NCI-H748 (cell line): ENCODE measurements at regions not wholly inside any gene's neighbourhood (a gene's known extent, or its start where the extent isn't known, plus 50 kb on each side); places are given as distances from the start of the nearest gene placed in this dataset.

Experiments used
- DNase-seq: peaks from one replicate; lab custom pipeline; 2025; ENCODE audit not compliant: unreplicated experiment; lab: John Stamatoyannopoulos, UW

DNA sequence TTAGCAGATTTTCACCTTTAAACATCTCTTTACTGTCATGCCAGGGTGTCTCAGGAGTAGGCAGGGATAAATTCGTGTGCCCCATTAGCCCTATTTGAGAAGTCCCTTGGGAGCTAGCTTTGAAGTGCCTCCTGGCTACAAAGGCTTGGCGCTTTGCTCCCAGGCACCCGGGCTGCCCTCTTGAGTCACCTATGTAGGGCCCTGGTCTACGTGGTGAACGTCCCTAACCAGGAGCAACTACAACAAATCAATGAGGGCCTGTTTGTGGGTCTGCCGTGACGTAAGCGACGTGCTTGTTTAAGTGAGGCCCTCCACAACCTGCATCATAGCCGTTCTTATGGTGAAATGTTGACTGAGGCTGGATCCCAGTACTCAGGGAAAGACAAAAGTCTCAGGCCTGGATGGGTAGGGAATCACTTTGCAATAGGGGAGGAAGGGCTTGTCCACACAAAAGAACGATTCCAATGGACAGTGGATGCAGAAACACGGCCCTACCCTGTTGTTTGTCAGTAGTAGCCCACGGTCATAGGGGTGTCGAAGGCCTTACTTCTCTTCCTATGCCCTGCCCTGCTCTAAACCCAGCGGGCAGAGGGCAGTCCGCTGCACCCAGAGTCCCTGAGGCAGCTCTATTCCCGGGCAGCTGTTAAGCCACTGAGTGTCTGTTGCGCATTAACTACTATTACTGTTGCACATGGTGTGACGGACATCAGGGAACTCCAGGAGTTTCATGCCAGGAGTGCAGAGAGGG, 93.9 kb downstream of the INHBB start:
- no peak for DNase-seq

DNA sequence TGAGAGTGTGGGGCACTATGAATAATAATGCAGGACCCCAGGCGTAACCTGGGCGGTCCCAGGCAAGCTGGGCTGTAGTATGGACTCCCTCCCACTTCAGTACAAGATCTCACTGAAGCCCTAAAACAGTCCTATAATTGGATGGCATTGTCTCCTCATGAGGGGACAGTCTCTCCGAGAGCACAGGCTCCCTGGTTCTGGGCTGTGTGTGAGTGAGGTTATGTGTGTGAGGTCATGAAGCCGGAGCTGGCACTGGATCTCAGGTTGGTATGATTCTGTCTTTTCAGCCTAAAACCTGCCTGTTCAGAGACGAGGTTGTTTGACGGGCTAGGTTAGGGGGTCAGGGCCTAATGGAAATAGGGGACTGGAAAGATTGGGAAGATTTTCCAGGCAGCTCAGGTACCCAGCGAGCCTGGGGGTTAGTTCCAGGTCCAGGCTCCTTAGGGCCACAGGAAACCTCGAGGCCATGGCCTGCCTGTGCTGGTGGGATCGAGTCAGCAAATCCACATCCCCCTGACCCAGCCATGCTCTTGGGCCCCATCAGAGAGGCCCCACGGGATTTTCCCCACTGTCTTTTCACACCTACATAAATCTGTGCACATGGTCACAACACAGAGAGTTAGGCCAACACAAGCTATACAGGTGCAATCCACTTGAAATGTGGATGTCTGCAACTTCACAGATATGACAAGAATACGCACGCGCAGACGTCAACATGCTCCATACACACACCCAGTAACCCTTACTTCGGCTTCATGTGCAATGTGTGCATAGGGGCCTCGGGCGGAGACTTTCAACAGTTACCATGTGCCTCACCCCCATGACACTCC, 94.8 kb downstream of the INHBB start:
- peak; percentile 5 for DNase-seq

DNA sequence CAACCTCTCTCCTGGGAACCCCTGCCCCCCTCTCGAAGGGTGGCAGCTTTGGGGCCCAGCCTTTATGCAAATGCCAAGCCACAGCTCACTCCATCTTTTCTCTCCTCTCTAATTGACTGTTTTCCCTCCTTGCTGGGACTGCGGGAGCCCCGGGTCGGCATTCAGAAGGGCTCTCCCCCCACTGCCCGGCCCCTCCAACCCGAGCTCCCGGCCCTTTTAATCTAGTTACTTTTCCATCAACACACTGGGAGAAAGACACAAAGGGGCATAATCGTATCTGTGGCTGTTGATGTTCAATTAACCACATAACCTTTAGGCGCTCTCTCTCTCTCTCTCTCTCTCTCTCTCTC, 95.4 kb downstream of the INHBB start:
- no peak for DNase-seq

DNA sequence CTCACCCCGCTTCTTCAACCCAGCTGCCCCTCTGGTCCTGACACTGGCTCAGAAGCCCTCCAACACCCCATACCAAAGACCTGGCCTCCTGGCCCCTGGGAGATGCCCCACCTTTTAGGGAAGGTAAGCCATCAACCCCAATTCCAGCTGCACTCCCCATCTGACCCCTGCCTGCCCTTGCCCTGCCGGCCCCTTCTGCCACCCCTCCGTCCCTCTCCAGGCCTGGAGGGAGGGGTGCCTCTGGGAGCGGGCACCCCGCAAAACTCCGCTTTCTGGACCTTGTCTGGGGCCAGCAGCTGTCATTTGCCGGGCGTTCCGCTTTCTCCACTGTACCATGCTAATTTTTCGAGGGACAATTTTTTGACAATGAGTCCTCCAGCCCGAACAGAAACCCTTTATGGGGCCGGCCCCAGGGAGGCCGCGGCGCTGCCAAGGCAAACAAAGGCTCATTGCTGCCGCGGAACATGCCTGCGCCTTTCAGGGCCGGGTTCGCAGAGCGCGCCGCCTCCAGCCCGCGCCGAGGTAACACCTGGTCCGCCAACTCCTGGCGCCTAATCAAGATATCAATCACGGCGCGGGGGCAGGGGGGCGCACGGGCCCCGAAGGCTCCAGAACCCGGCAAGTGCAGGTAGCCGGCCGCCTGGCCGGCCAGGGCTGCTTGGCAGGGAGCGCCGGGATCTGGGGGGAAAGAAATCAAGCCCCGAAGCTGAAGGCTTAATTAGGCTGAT, 96.0 kb downstream of the INHBB start:
- DNase-seq: peak; percentile 77

DNA sequence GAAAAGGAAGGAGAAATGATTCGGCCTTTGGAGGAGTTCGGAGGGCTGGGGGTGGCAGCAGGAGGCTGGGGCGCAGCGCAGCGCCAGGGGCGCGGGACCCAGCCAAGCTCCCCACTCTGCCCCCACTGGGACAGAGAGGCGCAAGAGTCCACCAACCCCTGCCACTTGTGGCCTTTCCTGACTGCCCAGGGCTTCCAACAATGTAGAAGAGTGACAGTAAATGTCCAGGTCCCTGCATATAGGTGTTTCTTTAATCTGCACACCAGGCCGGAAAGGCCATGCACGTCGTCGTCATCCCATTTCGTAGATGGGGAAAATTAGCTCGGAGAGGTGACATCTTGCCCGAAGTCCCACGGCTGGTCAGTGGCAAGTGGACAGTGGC, 96.6 kb downstream of the INHBB start:
- no peak for DNase-seq

DNA sequence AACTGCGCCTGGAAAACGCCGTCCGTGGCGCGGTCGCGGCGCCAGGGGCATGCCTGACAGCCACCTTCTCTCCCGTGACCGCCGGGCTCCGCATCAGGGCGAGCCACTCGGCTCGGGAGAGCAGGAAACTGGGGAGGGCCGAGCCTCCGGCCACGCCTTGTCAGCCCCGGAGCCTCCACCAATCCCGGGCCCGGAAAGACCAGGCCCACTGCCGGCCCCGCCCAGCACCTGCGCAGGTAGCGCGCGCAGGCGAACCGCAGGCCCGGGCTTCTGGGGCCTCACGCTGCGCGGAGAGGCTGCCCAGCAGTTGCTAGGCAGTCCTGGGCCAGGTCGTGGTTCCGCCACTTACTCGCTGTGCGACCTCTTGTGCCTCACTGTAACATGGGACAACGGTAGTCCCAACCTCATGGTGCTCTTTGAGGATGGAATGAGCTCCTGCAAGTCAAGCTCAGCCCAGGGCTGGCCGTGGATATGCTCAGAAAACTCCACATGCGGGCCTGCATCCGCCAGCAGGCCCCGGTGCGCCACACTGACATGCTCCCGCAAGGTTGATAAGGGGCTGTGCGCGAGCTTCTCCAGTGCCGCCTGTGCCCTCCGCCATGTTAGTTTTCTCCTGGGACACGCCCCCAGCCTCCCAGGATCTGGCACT, 97.1 kb downstream of the INHBB start:
- DNase-seq: peak; percentile 71

DNA sequence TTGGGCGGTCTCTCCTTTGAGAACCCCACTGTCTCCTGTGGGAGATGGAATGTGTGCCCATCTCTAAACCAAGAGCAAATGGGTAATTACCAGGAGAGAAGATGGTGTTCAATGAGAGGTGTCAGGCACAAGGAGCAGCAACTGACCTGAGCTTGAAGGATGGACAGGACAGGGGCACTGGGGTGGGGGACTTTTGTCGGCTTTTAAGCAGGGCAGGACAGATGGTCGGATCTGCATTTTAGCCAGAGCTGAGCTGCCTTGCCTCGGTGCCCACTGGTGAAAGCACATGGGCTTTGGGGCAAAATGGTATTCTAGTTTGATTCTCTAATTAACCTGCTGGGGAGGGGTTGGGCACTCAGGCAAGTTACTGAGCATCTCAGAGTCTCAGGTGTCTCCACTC, 98.0 kb downstream of the INHBB start:
- DNase-seq: no peak

DNA sequence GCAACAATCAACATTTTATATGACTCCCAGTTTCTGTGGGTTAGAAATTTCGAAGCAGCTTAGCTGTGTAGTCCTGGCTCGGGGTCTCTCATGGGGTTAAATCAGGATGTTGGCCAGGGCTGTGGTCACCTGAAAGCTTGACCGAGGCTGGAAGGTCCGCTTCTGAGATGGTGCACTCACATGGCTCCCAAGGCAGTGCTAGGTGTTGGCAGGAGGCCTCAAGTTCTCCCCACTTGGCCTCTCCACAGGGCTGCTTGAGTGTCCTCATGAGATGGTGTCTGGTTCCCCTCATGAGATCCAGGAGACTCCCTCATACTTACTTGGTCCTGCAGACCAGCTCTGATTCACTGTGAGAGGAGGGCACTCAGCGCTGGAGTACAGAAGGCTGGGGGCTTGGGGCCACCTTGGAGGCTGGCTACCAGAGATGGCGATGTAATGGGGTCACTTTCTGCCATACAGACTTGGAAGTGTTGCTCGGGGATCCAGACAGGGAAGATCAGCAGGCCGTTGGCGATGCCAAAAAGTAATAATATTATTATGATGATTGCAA, 98.8 kb downstream of the INHBB start:
- no peak for DNase-seq

DNA sequence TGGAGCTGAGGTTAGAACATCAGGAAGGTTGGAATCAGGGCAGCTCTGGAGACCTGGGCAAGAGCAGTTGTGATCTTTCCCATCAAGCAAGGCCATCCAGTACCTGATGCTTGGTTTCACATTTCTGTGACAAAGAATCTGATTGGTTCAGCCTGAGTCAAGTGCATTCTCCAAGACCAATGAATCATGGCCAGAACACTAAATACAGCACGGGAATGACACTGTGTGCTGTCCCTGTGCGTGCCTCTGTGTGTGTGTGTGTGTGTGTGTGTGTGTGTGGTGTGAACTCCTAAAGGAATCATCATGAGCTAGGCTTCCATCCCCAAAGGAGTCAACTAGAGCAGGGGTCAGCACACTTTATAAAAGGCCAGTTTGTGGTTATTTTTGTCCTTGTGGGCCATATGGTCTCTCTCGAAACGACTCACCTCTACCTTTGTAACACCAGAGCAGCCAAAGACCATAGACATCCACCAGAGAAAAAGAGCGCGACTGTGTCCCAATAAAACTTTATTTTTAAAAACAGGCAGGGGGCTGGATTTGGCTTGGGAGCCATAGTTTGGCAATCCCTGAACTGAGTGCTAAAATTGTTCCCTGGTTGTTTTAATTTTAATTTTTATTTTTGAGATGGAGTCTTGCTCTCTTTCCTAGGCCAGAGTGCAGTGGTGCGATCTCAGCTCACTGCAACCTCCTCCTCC, 99.7 kb downstream of the INHBB start:
- peak; percentile 56 for DNase-seq

DNA sequence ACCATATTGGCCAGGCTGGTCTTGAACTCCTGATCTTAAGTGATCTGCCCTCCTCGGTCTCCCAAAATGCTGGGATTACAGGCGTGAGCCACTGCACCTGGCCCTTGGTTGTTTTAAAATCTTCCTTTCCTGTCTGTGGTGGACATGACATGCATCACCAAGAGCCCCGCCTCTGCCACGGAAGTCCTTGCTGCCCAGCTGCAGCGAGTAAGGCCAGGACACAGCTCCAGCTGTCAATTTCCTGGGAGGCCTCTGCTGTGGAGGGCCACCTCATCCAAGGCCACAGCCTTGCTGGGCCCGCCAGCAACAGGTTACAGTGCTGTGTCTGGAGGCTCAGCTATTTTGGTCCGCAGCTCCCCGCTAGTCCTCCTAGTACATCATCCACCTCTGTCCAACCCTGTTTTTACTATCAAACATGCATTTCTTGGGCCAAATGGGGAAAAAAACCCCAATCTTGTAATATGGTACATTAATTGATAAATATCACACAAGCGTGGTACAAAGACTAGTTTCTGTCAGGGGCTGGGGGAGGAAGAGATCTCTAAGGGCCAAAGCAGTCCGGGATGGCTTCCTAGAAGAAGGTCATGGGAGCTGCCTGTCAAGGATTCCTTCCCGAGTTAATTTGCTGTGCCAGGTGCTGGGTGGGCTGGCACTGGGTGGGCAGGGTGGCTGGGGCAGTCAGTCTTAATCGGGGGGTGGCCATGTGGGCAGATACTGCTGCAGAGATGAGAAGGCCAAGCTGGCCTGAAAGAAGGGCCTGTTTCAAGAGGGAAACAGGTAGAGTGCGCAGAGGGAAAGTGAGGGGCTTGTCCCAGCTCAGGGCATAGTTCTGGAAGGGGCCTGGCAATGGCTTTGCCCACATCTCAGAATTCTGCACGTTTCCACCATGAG, 100.5 kb downstream of the INHBB start:
- DNase-seq: no peak

DNA sequence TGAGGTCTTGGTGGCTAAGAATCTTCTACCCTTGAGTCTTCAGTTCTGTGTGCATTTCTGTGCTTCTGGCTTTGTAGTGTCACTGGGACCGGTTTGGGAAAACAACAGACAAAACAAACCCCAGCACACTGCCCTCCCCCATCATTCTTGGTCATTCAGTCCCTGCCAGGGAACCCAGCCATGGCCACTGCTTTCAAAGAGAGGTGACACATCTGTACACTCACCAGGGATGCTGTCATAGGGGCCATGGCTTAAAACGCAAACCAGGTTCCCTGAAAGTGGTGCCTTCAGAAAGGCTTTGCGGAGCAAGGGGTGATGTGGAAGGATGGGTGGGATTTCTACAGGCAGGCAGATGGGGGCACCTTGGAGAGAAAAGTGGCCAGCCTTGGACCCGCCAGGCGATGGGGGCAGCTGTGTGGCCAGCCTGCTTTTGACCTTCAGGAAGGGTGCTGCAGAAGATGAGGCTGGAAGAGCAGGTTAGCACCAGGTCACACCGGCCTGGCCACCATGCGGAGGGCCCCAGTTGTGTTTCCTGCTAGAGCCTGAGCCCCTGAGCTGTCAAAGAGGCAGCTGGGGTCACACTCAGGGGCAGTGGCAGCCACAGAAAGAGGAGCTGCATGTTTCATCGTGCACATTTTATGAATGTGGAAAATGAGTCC, 101.3 kb downstream of the INHBB start:
- no peak for DNase-seq

DNA sequence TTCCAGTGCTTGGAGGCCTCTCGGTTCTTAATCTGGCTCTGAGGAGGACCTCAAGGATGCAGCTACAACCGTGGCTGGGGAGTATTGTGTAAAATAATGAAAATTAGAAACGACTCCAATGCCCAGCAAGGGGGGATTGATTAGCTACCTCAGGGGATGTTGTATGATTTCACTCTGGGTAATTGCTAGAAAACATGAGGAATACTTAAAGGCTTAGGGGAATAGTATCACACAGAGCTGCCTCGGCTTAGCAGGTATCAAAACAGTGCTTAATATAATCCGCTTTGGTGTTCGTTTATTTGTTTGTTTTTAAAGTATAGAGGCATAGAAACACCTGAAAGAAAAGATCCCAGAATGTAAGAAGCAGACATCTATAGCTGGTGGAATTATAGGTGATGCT, 102.5 kb downstream of the INHBB start:
- DNase-seq: no peak

DNA sequence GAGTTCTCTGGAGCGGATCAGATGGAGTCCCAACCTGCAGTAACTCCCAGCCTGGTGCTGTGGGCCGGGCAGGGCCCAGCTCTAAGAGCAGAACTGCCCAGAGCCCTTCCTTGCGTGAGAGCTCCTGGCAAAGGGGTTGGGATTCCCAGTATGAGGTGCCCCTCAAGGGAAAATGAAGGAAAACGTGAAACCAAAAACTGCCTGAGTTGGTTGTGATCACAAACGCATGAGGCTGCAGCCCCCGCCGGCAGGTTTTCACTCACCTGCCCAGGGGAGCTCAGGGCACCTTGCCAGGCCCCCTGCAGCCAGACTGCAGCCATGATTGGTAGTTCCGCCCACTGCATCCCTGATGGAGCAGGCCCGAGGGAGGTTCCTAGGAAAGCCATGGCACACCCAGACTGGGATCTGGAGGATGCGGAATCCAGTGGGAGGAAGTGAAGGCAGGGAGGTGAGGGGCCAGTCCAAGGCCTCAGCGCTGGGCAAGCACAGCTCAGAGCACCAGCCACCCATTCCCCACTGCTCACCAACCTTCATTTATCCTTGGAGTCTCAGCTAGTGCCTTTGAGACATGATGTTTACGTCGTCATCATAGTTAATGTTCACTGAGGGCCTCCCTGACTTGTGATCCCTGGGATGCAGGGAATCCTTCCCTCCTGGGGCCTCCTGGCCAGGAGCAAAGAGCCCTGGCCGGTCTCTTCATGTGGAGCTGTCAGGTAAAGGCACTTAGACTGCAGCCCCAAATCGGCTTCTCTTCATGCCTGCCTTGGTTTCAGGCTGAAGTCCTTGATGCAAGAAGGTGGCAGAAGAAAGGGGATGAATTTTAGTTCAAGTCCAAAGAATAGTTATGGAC, 103.2 kb downstream of the INHBB start:
- peak; percentile 14 for DNase-seq

DNA sequence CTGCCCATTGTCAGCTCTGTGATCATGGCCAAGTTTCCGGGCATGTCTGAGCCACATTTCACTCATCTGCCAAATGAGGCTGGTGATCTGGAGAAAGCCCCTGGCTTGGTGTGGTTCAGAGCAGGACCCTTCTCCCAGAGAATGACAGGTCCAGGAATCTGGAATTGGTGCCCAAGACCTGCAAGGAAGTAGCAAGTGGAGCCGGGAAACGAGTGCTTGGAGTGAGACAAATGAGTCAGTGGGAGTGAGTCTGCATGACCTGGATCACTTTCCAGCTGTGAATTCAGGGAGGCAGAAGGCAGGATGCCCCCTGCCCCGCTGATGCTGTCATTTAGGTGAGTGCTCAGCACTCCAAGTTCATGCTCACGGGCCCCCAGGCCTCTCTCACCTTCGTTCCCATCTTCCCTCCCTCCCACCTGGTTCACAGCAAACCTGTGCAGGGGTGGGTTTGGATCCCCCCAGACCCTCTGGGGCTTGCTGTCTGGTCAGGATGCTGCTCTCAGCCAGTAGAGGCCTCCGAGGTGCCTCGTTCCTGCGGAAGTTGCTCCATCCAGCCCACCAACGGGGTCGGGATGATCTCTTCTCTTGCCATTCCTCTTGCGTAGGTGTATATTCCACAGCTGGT, 104.4 kb downstream of the INHBB start:
- no peak for DNase-seq

DNA sequence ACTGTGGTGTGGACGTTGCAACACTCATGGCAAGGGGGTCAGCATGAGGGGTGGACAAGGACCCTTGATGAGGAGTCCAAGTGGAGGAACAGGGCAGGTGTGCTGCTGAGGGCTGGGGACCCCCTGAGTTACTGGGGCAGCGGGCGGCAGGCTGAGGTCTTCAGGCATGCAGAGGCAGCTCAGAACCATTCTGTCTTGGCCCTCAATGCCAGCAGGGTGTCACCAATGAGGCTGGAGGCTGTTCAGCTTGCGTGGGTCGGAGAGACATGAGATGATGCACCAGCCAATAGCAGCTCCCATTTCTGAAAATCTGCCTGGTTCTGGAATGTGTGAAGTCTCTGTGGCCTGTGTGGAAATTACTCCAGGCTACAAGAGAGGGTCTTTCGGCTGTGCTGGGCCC, 105.4 kb downstream of the INHBB start:
- DNase-seq: no peak

DNA sequence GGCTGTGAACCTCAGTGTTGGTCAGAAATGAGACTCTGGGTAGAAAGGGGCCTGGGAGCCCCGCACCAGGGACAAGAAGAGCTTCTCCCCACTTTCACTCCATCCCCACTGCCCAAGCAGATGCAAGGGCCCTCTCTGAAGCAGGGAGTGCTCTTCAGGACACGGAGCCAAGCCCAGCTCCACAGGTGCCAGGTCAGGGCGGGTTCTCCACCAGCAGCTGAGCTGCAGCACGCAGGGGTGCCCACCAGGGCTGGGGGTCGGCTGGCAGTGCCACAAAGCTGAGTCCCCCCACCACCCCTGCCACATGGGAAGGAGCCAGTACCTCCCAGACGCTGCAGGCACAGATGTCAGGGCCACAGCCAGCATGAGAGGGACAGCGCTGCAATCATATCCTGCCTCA, 106.2 kb downstream of the INHBB start:
- no peak for DNase-seq

DNA sequence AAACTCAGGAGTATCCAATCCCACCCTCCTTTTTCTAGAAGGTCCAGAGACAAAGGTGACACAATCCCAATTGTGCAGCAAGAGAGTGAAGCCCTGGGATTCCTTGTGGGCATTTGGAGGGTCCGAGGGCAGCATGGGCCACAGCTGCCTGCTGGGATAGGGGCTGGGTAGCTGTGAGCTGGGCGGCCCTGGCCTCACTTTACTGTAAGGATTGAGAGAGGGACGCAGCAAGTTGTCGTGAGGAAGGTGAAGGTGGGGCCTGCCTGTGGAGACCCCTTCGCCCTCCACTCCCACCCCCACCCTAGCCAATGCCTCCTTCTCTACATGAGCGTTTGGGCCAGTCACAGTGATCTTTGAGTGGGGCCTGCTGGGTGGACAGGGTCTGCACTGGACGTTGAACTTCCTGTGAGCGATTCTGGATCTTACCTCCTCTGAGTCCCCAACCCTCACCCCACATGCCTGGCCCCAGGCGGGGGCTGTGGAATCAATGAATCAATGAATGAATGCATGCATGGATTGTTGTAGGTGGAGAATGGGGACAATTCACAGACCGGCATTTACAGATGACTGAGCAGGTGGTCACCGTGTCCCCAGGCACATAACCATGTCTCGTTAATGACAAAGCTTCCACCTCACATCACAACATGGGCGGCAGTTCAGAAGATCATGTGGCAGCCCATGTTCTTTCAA, 107.2 kb downstream of the INHBB start:
- no peak for DNase-seq
